HCT116 (cell line): ENCODE measurements at regions not wholly inside any gene's neighbourhood (a gene's known extent, or its start where the extent isn't known, plus 50 kb on each side); places are given as distances from the start of the nearest gene placed in this dataset.

Experiments
- ATAC-seq: fragments of 200-7000 bp; cut with Tn5 transposase; 2 replicates; pipeline ENCODE4 v1.9.1; 2020; ENCODE audit warnings: mild to moderate bottlenecking, moderate library complexity
- BruUV-seq: library from RNA; stranded (reverse); fragments of 400-500 nt; replicated peaks from 2 replicates; lab custom pipeline; 2021; lab: Mats Ljungman, UMichigan
- CTCF ChIA-PET: fragments of 300-600 bp; sonication (Branson Sonifier 250); formaldehyde crosslinking; loops from one replicate; lab custom pipeline; 2021; ENCODE audit warnings: antibody characterized with exemption; lab: Charles Lee
- POLR2A ChIA-PET: fragments of 300-600, 350-600 bp; sonication (Branson Sonifier 250); formaldehyde crosslinking; loops from one replicate; lab custom pipeline; 2021; ENCODE audit warnings: antibody characterized with exemption; lab: Charles Lee
- RAD21 ChIA-PET, 2 experiments: fragments of 300-600 bp; sonication (Branson Sonifier 250); formaldehyde crosslinking; loops; one replicate each; lab custom pipeline; 2023; ENCODE audit warnings: low total read pairs in 2 of 2; ENCODE audit not compliant: uncharacterized antibody in 2 of 2, unreplicated experiment in 2 of 2, low non-redundant PET in 1 of 2; lab: Charles Lee
- DNase-seq: peaks from one replicate; pipeline ENCODE4 v3.0.0-alpha.2; 2010; ENCODE audit warnings: low read depth, low spot score
- H2AFZ ChIP-seq: fragments of 200-600 bp; shearing (Covaris generic), sonication (generic); 2 replicates; pipeline ENCODE4 v1.6.1; 2017; ENCODE audit warnings: low read depth, mixed run types, mixed read lengths, antibody characterized with exemption, low read length; ENCODE audit not compliant: poor library complexity, severe bottlenecking
- H3K27ac ChIP-seq: 2 replicates; pipeline ENCODE4 v1.5.1; 2012; ENCODE audit warnings: low read depth, low read length
- H3K27me3 ChIP-seq: fragments of 200-600 bp; sonication (generic); 2 replicates; pipeline ENCODE4 v1.6.1; 2016; ENCODE audit warnings: mixed run types, low read length, mixed read lengths; ENCODE audit not compliant: insufficient read depth
- H3K36me3 ChIP-seq, 2 experiments: fragments of 200-500 bp in 1 of 2; fragments of 200-600 bp in 1 of 2; sonication (Bioruptor generic) in 1 of 2; sonication (generic) in 1 of 2; 2 replicates each; pipeline versions ENCODE4 v1.5.1 to v1.6.1; 2014 to 2016; ENCODE audit warnings: low read length in 2 of 2, inconsistent platforms in 1 of 2, mixed read lengths in 1 of 2, mixed run types in 1 of 2; ENCODE audit not compliant: insufficient read depth in 2 of 2, control insufficient read depth in 1 of 2
- H3K4me1 ChIP-seq, 2 experiments: fragments of 200-600 bp in 1 of 2; sonication (generic) in 1 of 2; 2 replicates each; pipeline versions ENCODE4 v1.5.1 to v1.6.1; 2012 to 2017; ENCODE audit warnings: low read length in 2 of 2, inconsistent platforms in 1 of 2, mild to moderate bottlenecking in 1 of 2, mixed read lengths in 1 of 2, mixed run types in 1 of 2, moderate library complexity in 1 of 2; ENCODE audit not compliant: insufficient read depth in 2 of 2, control insufficient read depth in 1 of 2
- H3K4me2 ChIP-seq: fragments of 200-600 bp; sonication (generic); 2 replicates; pipeline ENCODE4 v1.6.1; 2017; ENCODE audit warnings: mixed run types, low read length, mixed read lengths
- H3K4me3 ChIP-seq, 2 experiments: fragments of 200-600 bp in 1 of 2; sonication (generic) in 1 of 2; replicated peaks in 1 of 2; 2 replicates each; pipeline ENCODE4 v1.5.1; 2011 to 2016; ENCODE audit warnings: low read length in 2 of 2, control low read depth in 1 of 2, low read depth in 1 of 2, mild to moderate bottlenecking in 1 of 2, mixed read lengths in 1 of 2, mixed run types in 1 of 2
- H3K79me2 ChIP-seq: fragments of 200-600 bp; sonication (generic); 2 replicates; pipeline ENCODE4 v1.6.1; 2017; ENCODE audit warnings: mild to moderate bottlenecking, mixed run types, low read length, moderate library complexity, mixed read lengths; ENCODE audit not compliant: insufficient read depth
- H3K9ac ChIP-seq: fragments of 200-600 bp; sonication (generic); 2 replicates; pipeline ENCODE4 v1.6.1; 2016; ENCODE audit warnings: low read length, mixed read lengths
- H3K9me2 ChIP-seq: fragments of 200-600 bp; sonication (generic), shearing (Covaris generic); 2 replicates; pipeline ENCODE4 v1.6.1; 2017; ENCODE audit warnings: mixed run types, mild to moderate bottlenecking, moderate library complexity; ENCODE audit not compliant: insufficient read depth
- H3K9me3 ChIP-seq, 2 experiments: fragments of 200-500 bp in 1 of 2; fragments of 200-600 bp in 1 of 2; sonication (Bioruptor generic) in 1 of 2; sonication (generic) in 1 of 2; 2 replicates each; pipeline ENCODE4 v1.6.1; 2014 to 2017; ENCODE audit warnings: low read length in 2 of 2, mixed read lengths in 2 of 2, inconsistent platforms in 1 of 2, low read depth in 1 of 2, mild to moderate bottlenecking in 1 of 2, mixed run types in 1 of 2, moderate library complexity in 1 of 2; ENCODE audit not compliant: control insufficient read depth in 1 of 2, insufficient read depth in 1 of 2
- H4K20me1 ChIP-seq: fragments of 200-600 bp; sonication (generic), shearing (Covaris generic); 2 replicates; pipeline ENCODE4 v1.6.1; 2017; ENCODE audit warnings: mixed run types, mild to moderate bottlenecking, moderate library complexity; ENCODE audit not compliant: insufficient read depth
- ATF3 ChIP-seq: IDR thresholded peaks from 2 replicates; pipeline ENCODE4 v1.6.1; 2012
- CBX3 ChIP-seq: IDR thresholded peaks from 2 replicates; pipeline ENCODE4 v1.6.1; 2012; ENCODE audit warnings: low read depth
- EGR1 ChIP-seq: IDR thresholded peaks from 2 replicates; pipeline ENCODE4 v1.6.1; 2012; ENCODE audit warnings: low read depth
- ELF1 ChIP-seq: IDR thresholded peaks from 2 replicates; pipeline ENCODE4 v1.6.1; 2012; ENCODE audit warnings: low read depth, borderline replicate concordance
- EZH2 ChIP-seq: fragments of 200-600 bp; sonication (generic); IDR thresholded peaks from 2 replicates; pipeline ENCODE4 v1.6.1; 2017; ENCODE audit warnings: antibody characterized with exemption, mixed run types
- EZH2phosphoT487 ChIP-seq: fragments of 200-600 bp; IDR thresholded peaks from 2 replicates; pipeline ENCODE4 v1.6.1; 2018; ENCODE audit warnings: antibody characterized with exemption, borderline replicate concordance
- FOSL1 ChIP-seq: IDR thresholded peaks from 2 replicates; pipeline ENCODE4 v1.6.1; 2012; ENCODE audit warnings: low read depth
- JUND ChIP-seq: IDR thresholded peaks from 2 replicates; pipeline ENCODE4 v1.6.1; 2012
- MAX ChIP-seq: IDR thresholded peaks from 2 replicates; pipeline ENCODE4 v1.6.1; 2012
- POLR2A ChIP-seq: IDR thresholded peaks from 2 replicates; pipeline ENCODE4 v1.7.0; 2011; ENCODE audit warnings: borderline replicate concordance; ENCODE audit not compliant: insufficient read depth, insufficient read length; ENCODE audit errors: extremely low read depth
- POLR2AphosphoS5 ChIP-seq: IDR thresholded peaks from 2 replicates; pipeline ENCODE4 v1.6.1; 2011; ENCODE audit warnings: mild to moderate bottlenecking, low read depth, low read length, moderate library complexity
- RAD21 ChIP-seq: IDR thresholded peaks from 2 replicates; pipeline ENCODE4 v1.6.1; 2012; ENCODE audit warnings: low read depth, mild to moderate bottlenecking
- REST ChIP-seq: IDR thresholded peaks from 2 replicates; pipeline ENCODE4 v1.6.1; 2012; ENCODE audit warnings: low read depth
- SIN3A ChIP-seq: IDR thresholded peaks from 2 replicates; pipeline ENCODE4 v1.6.1; 2012; ENCODE audit warnings: low read depth
- SP1 ChIP-seq: IDR thresholded peaks from 2 replicates; pipeline ENCODE4 v1.6.1; 2012; ENCODE audit warnings: low read depth
- SRF ChIP-seq: IDR thresholded peaks from 2 replicates; pipeline ENCODE4 v1.6.1; 2012; ENCODE audit warnings: low read depth
- TCF7L2 ChIP-seq: IDR thresholded peaks from 2 replicates; pipeline ENCODE4 v1.7.0; 2011; ENCODE audit warnings: borderline replicate concordance, inconsistent platforms; ENCODE audit not compliant: insufficient read depth, insufficient read length; ENCODE audit errors: extremely low read depth
- YY1 ChIP-seq: IDR thresholded peaks from 2 replicates; pipeline ENCODE4 v1.6.1; 2011; ENCODE audit warnings: low read length, low read depth, moderate library complexity, mild to moderate bottlenecking; ENCODE audit not compliant: insufficient replicate concordance; ENCODE audit errors: extremely low read depth
- ZFX ChIP-seq: fragments of 450-650 bp; IDR thresholded peaks from 2 replicates; pipeline ENCODE4 v1.6.1; 2017
- ZNF274 ChIP-seq: fragments of 200-500 bp; sonication (Bioruptor generic); IDR thresholded peaks from 2 replicates; pipeline ENCODE4 v1.6.1; 2014; ENCODE audit warnings: mild to moderate bottlenecking, low read depth, low read length, inconsistent platforms
- intact Hi-C: fragments of 100-400 bp; cut with micrococcal nuclease; formaldehyde crosslinking; loops from 2 replicates; pipeline ENCODE4 v1.10.0; 2022

GRCh38 chr4:108360754-108361445 lies 192.2 kb upstream of the LEF1 start:
- Histone ChIP-seq H3K36me3 (no peaks in the 10 kb centered on the region), H3K27me3 (peaks cover 17% of the 10 kb centered on the region; the same call in 1 of the 2 replicates), H3K79me2 (no peaks in the 10 kb centered on the region), H2AFZ (no peak overlapping the region), H3K4me2 (no peak overlapping the region), H3K9ac (no peak overlapping the region), H3K4me1 (no peaks in the 10 kb centered on the region), H3K9me2 (no peaks in the 10 kb centered on the region), H3K4me3 (no peak overlapping the region), H3K27ac (no peak overlapping the region), H3K9me3 (no peaks in the 10 kb centered on the region), H4K20me1 (no peaks in the 10 kb centered on the region)
- ATAC-seq (no peak), DNase-seq (no peak)
- POLR2A ChIA-PET = no interaction called here
- intact Hi-C loops = no loop called here
- TF ChIP-seq FOSL1 (no peak), TCF7L2 (no peak), POLR2A (no peak), RAD21 (no peak), REST (no peak), EGR1 (no peak), SP1 (no peak), POLR2AphosphoS5 (no peak), SRF (no peak), ZNF274 (no peak), YY1 (no peak), ZFX (no peak), JUND (no peak), ELF1 (no peak), MAX (no peak), ATF3 (no peak), EZH2 (no peak), EZH2phosphoT487 (no peak), SIN3A (no peak), CBX3 (no peak)
- no TSS peak for BruUV-seq
- CTCF ChIA-PET = no interaction called here
- RAD21 ChIA-PET = no interaction called here
